GM18861 (cell line): ENCODE measurements at regions not wholly inside any gene's neighbourhood (a gene's known extent, or its start where the extent isn't known, plus 50 kb on each side); places are given as distances from the start of the nearest gene placed in this dataset.

Experiments used
- ATAC-seq: cut with Tn5 transposase; IDR thresholded peaks from one replicate; pipeline ENCODE4 v1.9.1; 2021; ENCODE audit not compliant: unreplicated experiment

GRCh38 chr4:136198358-136198757 is 1333.9 kb downstream of the PCDH18 start:
- ATAC-seq = no peak

GRCh38 chr4:136194962-136195361 is 1337.3 kb downstream of the PCDH18 start:
- ATAC-seq = no peak

GRCh38 chr4:136186650-136187049 is 1345.6 kb downstream of the PCDH18 start:
- ATAC-seq = no peak

GRCh38 chr4:136183513-136183912 is 1348.8 kb downstream of the PCDH18 start:
- ATAC-seq = no peak

GRCh38 chr4:136156947-136157346 is 1375.3 kb downstream of the PCDH18 start:
- no peak for ATAC-seq

- ATAC-seq = no peak
Observed at GRCh38 chr4:136150046-136150445, 1382.2 kb downstream of the PCDH18 start.

GRCh38 chr4:136136601-136137000 is 1395.7 kb downstream of the PCDH18 start:
- no peak for ATAC-seq

DNA sequence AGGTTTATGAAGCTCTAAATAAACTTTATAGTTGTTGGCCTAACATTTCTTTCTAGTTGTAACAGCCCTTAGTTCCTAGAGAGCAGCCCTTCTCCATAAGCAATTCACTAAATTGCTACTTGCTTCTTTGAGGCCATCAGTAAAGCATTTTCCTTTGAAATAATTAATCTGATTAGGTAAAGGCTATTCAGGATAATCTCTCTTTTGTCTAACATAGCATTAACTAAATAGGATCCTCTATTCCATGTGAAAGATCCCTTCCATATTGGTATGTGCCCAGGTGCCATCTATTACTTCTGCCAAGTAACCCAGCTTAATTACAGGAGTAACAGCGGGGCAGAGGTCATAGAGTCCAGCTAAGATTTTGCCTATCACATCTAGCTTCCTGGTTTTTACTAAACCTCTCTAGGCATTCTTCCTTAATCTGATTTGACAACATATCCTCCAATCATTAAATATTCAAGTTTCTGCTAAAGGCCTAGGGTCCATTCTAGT is 1408.0 kb downstream of the PCDH18 start:
- no peak for ATAC-seq

- ATAC-seq = no peak
Observed at GRCh38 chr4:136121426-136121825, 1410.9 kb downstream of the PCDH18 start.

- no peak for ATAC-seq
Observed at GRCh38 chr4:136113921-136114320, 1418.4 kb downstream of the PCDH18 start.

- ATAC-seq = no peak
Observed at GRCh38 chr4:136112116-136112515, 1420.2 kb downstream of the PCDH18 start.

DNA sequence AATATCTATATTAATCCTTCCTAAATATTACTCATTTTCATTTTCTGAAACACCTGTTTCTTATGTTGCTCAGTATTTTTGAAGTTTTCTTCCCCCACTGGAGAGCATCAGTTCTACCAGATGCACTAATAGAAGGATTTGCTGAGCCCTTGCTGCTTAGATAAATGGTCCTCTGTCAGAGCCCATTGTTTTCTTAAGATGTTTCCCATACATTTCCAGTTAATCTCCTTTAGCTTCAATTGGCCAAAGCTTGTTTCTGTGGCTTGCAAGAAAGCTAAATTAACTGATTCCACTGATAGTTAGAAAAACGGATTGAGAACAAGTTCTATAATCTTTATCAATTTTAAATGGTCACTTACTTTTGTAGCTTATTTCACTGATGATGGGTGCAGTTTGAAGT is 1425.5 kb downstream of the PCDH18 start:
- no peak for ATAC-seq

DNA sequence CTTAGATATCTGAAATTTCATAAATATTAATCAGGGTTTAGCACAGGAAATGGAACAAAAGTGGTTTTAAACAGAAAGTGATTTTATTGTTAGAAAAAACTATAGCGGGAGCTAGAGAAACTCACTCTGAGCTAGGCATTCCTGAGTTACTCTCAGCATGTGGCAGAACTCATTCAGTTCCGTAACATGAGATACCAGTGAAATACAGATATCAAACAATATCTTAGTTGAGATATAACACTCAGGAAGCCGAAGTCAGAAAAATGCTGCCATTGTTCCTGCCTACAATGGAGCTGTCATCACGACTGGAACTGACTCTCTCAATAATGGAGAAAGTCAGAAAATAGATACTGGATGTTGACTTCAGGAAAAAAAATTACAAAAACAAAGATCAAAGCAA is 1428.7 kb downstream of the PCDH18 start:
- ATAC-seq = no peak

DNA sequence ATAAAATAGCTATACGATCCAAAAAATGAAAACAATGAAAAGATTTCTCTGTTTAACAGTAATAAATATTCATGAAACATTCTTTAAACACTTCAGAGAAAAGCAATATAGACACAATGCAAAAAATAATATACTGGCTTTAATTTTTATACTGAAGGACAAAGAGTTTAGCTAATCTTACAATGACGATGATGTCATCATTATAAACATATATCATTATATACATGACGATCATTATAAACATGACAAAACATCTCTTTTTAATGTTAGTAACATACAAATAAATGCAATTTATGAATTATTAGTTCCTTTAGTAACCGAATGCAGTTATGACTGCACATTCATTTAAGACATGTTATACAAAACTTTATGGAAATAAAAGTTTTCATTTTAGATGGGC is 1434.6 kb downstream of the PCDH18 start:
- no peak for ATAC-seq

DNA sequence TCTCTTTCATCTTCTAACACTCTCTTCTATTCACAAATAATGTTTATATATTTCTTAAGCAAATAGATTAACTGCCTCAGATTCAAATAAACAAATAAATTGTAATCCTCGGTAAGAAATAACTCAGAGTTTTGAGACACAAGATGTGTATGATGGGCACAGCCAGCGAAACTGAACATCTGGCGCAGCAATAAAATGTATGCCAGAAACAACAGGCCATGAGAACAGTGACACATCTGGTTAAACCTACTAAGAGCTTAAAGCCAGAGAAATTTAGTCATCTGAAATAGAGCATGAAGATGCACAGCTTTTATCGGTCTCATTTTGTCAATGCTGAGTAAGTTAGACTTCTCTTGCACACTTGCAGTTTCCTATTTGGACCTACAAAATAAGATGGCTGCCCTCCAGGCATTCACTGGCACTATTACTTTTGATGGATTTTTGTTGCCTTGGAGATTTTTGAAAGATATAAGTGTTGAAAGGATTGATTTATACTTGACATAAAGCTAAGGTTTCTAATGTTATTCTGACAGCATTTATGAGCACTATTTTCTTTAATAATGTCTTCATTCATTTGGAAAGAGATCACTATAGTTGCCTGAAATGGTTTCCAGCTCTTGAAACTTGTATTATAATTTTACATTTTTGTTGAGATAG is 1444.0 kb downstream of the PCDH18 start:
- ATAC-seq = no peak

- ATAC-seq = no peak
Observed at GRCh38 chr4:136078976-136079375, 1453.3 kb downstream of the PCDH18 start.

- ATAC-seq = no peak
Observed at GRCh38 chr4:136056748-136057147, 1475.5 kb downstream of the PCDH18 start.

- no peak for ATAC-seq
Observed at GRCh38 chr4:136055360-136055759, 1476.9 kb downstream of the PCDH18 start.

DNA sequence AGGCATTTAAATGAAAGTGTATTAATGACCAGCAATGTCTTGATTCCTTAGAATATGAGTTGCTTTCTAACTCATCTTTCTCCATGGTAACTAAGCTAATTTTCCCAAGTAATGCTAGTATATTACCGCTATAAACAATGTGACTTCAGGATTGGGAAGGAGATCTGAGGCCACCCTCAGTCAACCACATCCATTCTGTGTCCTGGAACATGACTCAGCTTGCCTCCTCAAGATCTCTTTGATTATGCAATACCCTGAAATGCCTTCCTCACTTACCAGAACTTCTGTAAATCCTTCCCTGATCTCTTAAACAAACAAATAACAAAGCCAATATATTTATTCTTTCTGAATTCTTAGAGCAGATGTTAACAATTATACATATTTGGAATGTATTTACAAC is 1495.5 kb downstream of the PCDH18 start:
- ATAC-seq = no peak

DNA sequence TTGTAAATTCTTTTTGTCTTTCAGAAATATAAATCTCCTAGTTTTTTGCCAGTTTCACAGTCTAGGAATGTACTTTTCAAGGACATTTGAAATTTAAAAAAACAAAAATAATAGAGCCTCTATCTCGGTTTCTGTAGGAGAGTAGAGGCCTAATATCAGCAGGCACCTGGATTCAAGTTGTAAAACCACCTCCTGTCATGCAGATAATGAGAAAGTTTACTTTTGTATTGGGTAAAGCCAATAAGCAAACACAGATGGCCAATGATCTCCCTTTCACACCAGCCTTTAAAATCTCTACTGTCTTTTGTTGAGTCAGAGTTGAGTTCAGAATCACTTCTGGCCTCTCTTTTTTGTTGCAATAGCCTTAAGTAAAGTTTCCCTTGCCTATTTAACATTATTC is 1499.9 kb downstream of the PCDH18 start:
- no peak for ATAC-seq

DNA sequence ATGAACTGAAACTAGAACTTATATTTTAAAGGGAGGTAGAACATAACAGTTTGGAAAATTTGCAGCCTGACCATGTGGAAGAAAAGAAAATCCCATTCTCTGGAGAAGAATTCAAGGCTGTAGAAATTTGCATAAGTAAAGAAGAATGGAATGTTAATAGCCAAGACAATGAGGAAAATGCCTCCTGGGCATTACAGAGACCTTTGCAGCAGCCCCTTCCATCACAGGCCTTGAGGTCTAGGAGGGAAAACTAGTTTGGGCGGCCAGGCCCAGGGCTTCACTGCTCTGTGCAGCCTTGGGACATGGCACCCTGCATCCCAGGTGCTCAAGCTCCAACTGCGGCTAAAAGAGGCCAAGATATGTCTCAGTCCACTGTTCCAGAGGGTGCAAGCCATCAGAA is 1506.8 kb downstream of the PCDH18 start:
- ATAC-seq = no peak

- no peak for ATAC-seq
Observed at GRCh38 chr4:136017556-136017955, 1514.7 kb downstream of the PCDH18 start.

- no peak for ATAC-seq
Observed at GRCh38 chr4:136012220-136012619, 1520.1 kb downstream of the PCDH18 start.
